GM19328 (cell line): ENCODE measurements at regions not wholly inside any gene's neighbourhood (a gene's known extent, or its start where the extent isn't known, plus 50 kb on each side); places are given as distances from the start of the nearest gene placed in this dataset.

Experiments used
- ATAC-seq: cut with Tn5 transposase; IDR thresholded peaks from one replicate; pipeline ENCODE4 v1.9.1; 2021; ENCODE audit warnings: mild to moderate bottlenecking, moderate library complexity; ENCODE audit not compliant: unreplicated experiment

DNA sequence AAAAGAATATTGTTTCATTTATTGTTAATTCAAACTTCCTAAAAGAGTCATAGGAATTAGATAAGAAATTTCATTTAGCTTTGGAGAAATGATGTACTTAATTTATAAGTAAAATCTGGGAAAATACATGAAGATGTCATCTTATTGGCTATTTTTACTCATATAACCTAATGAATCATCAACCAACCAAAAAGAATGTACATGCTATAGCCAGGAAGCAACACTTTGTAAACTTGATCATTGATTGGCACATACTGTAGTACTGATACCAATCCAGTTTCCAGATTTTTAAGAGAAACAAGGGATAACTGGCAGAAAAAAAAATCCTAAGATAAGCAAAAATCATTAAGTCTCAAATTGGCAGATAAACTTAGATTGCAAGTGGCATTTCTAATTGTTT lies 207.9 kb upstream of the CDIN1 start:
- no peak for ATAC-seq

DNA sequence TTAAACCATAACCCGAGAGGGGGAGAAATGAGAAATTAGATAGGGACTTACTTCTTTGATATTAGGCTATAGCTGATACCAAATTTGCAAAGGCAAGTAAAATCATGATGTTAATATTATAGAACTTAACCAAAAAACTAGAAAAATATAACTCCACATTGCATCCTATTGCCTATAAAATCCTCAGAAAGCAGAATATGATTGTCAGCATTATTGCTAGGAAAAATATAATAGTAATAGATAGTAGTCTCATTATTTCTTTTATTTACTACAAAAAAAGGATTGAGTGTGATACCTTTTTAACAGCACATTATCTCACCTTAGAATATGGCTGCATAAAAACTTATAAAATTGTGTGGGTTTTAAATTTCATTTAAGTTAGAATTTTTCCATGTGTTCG lies 206.5 kb upstream of the CDIN1 start:
- no peak for ATAC-seq

DNA sequence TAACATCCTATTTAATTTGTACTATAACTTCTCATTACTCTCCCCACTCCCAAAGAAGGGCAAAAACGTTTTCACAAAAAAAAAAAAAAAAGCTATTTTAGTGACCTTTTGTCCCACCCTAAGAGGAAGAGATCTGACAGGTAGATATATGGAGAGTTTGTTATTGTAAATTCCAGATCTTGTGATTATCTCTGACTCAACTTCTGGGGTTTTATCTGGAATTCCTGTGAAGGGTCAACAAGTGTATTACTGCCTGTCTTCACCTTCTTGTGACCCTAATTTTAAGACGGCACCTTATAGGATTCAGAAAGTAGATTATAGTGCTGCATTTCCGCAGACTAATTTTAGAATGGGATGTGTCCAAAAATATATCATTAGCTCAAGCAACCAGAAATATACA lies 205.9 kb upstream of the CDIN1 start:
- no peak for ATAC-seq

DNA sequence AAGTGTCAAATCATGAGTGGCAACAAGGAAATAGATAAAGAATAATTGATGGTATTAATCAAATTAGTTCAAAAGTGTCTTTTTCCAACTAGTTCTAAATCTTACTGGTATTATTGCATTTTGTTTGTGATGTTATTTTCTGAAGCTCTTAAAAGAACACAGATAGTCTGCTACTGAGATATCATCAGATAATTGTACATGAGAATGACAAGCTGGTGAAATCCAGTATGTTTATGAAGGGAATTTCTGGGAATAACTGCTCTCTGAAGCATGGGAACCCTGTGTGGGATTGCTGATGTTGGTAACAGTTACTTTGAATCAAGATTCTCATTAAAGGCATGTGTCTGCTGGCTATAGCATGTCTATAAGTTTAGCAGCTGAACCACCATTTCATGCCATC lies 190.3 kb upstream of the CDIN1 start:
- ATAC-seq: no peak

DNA sequence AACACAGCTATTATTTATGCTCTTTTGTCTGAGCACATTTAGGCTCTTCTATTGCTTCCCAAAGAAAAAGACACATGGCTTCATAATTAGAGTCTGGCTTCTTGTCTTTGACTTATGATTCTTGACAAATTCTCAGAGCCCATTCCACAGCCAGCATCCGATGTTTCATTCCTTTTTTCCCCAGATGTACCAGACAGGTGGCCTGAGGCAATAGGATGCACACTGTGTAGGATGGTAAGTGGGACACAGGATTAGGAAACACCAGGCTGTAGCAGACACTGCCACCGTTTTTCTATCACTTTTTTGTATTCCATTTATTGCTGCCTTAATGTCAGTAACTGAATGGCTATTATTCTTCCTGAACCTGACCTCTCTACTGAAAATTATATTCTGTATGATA lies 188.9 kb upstream of the CDIN1 start:
- no peak for ATAC-seq

DNA sequence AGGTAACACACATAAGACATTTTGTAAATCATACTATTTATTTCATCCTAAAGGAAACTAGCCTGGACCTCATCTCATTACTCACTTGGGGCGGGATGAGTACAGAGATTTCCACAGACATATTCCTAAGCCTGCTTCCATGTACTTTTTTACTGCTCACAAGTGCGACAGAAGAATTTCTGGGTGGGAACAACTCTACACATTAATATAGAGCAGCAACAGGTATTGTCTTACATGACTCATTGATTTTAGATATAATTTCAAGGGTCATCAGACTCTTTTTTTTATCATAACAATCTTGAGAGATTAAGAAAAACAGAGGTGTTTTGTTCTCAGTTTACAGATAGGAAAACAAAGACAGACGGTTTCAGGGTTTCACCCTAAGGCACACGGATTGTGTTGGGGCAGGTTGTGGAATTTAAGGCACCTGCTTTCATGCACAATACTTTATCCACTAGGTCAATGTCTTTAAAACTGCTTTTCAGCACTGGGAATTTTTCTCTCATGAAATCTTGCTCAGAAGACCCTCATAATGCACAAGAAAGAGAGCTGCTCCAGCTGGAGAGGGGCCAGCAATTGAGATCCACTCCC lies 186.7 kb upstream of the CDIN1 start:
- ATAC-seq: no peak

DNA sequence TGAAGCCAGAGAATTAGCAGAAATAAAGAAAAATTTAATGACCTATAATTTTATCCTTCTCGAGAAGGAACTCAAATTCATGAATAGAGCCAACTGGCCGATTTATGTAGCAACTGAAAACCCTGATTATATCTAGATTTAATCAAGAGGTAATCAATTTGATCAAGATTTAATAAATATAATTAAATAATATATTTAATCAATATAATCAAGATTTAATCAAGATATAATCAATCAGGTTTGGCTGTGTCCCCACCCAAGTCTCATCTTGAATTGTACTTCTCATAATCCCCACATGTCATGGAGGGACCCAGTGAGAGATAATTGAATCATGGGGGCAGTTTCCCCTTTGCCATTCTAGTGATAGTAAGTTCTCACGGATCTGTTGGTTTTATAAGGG lies 181.2 kb upstream of the CDIN1 start:
- ATAC-seq: no peak

DNA sequence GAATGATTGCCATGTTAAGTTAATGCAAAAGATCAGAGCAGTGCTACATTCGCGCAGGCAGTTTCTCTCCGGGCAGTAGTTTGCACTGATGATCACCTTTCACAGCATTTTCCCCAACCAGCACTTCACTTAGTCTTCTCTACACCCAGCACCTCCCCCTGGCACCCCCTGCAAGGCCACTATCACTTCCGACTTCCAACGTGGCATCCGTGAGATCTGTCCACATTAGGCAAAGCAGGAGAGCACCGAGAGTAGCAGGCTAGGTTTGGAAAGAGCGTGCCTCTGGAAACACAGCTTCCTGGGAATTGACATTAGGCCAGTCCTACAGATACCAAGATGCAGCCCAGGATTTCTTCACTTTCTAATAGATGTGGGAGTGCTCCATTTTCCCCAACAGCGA lies 180.2 kb upstream of the CDIN1 start:
- ATAC-seq: no peak

DNA sequence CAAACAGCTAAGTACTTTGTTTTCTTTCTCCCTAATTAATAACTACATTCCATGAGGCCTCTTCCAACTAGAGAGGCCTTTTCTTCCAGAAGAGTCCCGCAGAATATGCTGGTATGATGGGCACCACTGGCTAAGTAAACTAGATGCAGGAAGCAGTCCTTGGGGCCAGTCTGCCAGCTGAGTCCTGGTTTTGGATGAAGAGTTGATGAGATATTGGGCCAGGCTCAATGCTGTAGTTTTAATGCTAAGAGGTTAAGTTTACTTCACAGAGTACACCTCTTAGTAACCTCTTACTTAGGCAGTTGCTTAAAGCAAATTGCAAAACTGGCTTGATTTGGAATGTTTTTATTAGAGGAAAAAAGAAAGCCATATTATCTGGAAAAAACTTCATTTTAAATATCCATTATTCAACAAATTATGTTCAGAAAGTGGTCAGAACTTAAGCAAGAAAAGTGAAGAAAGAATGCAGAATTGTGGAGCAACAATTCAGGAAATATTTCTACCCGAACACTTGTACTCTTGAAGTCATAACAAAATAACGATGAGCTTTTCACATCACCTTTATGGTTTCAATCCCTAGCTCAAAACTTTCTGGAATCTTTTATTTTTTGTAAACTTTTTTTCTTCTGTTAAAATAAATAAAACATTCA lies 178.4 kb upstream of the CDIN1 start:
- no peak for ATAC-seq

DNA sequence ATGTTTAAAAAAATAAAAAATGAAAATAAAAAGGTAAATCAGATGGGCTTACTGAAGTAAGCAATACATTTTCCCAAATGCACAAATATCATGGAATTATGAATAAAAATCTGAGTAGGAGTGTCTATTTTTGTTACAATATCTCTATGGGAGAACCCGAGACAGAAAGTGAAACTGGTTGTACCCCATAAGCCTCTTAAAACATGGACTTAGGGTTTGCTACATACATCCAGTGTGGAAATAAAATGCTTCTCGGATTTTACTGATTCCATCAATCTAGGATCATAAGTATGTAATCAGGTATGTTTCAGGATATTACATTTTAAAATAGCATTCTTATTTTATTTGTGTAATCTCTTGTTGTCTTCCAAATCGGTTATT lies 177.8 kb upstream of the CDIN1 start:
- ATAC-seq: no peak

DNA sequence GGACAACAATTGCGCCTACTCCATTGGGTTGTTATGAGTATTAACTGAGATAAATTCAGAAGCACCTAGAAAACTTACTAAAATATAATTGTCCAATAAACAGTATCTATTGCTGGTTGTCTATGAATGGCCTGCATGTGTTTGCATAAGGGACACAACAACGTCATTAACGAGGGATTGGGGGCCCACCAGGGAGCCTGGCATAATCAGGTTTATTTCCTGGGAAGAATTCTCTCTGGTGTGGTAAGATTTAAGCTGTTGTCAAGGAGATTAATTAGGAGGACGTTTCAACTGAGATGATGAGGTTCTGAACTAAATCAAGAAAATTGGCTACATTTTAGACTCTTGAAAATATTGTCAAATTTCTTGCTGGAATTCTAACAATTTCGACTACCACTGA lies 176.1 kb upstream of the CDIN1 start:
- no peak for ATAC-seq

DNA sequence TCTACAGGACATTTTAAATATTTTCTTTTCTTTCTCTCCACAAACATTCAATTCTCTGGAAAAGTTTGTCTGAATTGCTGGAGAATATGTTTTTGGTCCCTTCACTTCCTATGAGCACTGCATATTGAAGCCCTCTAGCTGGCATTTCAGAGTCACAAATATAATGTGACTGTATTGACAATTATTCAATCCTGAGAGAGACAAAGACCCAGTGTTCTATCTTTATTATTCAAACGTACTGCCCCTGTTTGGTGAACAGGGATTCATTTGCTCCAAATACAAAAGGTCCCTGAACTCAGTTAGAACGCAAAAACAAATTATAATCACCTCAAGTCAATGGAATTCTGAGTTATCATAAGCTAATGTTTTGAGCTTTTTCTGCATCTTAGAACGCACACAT lies 173.1 kb upstream of the CDIN1 start:
- ATAC-seq: no peak

DNA sequence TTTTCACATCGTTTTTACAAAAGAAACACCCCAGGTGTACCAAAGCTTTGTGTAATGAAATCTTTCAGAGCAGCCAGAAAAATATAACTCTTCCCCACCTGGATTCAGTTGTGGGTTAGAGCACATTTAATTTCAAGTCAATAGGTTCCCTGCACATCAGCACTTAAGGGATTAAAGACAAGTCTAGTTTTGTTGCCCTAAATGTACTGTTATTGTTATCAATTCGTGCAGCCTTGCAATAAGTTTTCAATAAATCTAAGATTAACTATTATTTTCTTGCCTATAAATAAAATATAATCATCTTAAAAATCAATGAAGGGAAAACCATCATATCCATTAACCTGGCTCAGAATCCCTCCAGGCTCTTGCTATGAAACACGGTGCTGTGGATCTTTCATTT lies 172.5 kb upstream of the CDIN1 start:
- no peak for ATAC-seq

DNA sequence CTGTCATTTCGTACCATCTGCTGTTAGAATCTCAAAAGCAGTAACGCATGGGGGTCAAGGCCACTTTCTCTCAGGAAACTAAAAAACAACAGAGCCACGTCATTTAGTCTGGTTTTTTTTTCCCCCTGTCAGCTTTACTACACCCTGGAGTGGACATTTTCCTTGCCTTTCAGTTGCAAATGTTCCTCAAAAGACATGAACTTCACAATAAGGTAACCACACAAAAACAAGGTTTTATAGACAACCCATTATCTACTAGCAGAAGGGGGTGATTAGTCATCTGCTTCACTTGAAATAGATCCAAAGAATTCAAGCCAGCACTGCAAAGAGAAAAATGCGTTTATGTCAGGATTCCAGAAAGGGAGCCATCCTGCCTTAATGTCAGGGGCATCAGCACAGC lies 171.8 kb upstream of the CDIN1 start:
- ATAC-seq: no peak

DNA sequence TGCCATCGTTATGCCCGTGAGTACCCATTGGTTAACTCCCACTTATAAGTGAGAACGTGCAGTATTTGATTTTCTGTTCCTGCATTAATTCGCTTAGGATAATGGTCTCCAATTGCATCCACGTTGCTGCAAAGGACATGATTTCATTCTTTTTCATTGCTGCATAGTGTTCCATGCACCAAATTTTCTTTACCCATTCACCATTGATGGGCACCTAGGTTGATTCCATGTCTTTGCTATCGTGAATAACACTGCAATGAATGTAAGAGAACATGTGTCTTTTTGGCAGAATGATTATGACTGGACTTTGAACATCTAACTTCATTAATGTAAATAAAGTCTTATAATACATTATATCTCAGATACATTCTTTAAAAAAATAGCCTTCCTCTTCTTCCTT lies 169.6 kb upstream of the CDIN1 start:
- no peak for ATAC-seq

DNA sequence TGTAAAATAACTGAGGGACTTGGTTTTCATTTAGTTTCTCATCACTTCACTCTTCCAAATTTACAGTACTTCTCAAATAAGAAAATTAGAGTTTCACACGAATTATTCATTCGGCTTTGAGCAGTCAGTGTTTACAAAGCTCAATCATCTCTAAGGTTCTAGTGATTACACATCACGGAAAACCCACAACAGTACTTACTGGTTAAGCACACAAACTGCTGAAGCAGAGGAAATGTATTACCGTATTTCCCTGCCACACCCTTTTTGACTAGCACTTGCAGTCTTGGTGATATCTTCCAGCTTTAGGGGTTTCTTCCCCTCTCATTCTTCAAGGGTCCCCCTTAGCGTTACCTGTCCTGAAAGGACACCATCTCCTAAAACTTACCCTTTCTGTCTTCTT lies 164.8 kb upstream of the CDIN1 start:
- ATAC-seq: no peak

DNA sequence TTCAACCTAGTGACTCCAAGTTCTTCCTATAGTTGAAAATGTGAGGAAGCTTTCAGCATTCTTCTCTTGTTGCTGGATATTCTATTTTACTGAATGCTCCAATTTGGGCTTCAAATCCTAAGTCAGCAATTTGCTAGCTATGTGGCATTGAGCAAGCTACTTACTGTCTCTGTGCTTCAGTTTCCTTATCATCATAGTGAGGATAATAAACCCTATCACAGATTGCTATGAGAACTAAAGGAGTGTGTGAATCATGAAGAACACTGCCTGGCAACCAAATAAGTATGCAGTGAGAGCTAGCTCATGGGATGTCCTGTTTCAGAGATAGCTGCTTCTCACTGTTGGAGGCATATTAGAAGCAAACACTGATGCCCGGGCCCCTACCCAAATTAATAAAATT lies 163.8 kb upstream of the CDIN1 start:
- ATAC-seq: no peak

DNA sequence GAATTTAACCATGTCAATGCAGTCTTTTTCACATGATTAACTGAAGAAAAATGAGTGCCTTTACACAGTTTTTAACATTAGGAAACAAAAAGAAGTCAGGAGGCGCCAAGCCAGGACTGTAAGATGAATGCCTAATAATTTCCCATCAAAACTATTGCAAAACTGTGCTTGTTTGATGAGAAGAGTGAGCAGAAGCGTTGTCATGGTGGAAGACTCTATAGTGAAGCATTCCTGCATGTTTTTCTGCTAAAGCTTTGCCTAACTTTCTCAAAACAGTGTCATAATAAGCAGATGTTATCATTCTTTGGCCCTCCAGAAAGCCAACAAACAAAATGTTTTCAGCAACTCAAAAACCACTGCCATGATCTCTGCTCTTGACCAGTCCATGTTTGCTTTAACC lies 156.8 kb upstream of the CDIN1 start:
- ATAC-seq: no peak

DNA sequence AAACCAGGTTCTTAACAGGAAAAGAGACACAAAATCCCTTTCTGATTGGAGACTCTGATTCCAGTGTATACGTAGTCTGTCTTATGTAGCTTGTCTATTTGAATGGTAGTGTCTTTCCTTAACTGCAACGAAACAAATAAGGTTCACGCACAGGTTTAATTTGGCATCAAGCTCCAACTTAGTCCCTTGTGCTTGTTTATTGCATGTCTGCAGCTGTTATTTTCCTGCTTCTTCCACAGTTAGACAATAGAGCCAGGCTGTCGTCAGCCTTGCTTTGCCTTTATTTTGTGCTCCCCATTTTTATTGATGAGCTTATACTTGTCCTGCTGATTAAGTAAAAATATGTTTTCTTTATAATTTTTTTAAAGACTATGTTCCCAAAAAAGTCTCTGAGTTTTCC lies 152.7 kb upstream of the CDIN1 start:
- ATAC-seq: no peak

DNA sequence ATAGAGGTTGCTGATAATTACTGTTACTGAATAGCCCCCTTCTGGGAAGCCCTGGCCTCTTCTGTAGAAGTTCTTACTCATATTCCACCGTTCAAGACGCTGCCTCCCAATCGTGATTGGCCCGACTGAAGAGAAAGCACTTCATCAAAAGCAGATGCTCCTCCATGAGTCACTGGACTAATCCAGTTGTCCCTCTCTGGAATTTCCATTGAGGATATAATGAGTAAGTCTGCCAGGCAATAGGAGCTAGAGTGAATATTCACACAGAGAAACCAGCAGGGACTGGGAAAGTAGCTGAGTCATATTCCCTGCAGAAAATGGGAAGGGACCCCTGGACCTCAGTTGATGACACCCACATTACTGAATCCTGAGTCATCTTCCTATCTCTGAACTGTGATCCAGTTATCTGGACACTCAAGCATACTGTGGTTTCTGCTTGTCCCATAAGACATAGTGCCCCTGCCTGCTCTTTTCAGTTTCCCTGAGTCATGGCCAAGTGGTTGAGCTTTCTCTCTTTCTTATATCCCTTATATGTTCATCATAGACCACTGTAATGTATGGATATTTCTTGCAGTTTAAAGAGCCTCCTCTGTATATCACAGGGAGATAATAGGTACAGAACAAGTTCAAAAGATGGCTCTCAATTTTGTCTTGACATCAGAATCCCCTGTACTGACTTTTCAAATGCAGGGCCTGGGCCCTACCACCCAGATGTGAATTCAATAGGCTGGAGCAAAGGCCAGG lies 151.2 kb upstream of the CDIN1 start:
- ATAC-seq: no peak

DNA sequence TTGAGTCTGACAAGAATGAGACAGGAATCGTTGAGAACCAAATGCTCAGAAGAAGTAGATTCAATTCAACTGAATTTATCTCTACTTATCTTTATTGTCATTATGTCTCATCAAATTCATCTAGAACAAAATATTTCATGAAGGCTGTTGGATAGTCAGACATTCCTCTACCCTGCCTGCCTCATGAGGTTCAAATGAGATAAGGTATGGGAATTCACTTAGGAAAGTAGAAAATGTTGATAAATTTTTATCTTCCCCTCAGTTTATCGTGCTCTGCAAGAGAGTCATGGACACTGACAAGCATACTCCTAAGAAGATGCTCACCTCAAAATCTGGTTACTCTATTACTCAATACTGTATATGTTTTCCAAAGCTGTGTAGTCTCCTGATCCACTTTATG lies 149.7 kb upstream of the CDIN1 start:
- ATAC-seq: no peak

DNA sequence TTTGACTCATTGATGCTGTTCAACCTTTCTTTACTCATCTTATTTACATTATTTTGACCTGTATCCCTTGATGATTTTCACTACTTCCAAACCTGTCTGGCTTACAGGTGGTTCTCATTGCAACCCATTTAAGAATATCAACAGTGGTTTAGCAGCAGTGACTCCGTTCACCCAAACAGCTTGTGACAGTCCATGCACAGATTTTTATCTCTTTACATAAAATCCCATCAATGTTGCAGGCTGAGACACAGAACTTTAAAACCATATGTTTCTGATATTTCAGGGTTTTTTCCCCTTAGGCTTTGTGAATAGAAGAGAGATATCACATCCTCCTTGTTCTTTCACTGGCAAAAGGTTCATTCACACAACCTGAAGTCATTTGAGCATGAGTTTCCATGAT lies 149.1 kb upstream of the CDIN1 start:
- ATAC-seq: no peak
